IMR-90 (cell line): ENCODE measurements at regions not wholly inside any gene's neighbourhood (a gene's known extent, or its start where the extent isn't known, plus 50 kb on each side); places are given as distances from the start of the nearest gene placed in this dataset.

Source experiments
- ATAC-seq: fragments of 200-7000 bp; cut with Tn5 transposase; 2 replicates; pipeline ENCODE4 v1.9.1; 2020; ENCODE audit warnings: low read depth, mild to moderate bottlenecking, moderate library complexity
- BruUV-seq: library from RNA; stranded (reverse); fragments of 400-500 nt; replicated peaks from 2 replicates; lab custom pipeline; 2021; lab: Mats Ljungman, UMichigan
- CTCF ChIA-PET: fragments of 300-600 bp; formaldehyde crosslinking; extraction: SDS; loops from one replicate; lab custom pipeline; 2021; ENCODE audit warnings: antibody characterized with exemption; lab: Yijun Ruan, JAX
- POLR2A ChIA-PET: fragments of 300-600 bp; sonication (Branson Sonifier 250); formaldehyde crosslinking; loops from one replicate; lab custom pipeline; 2022; ENCODE audit warnings: antibody characterized with exemption; ENCODE audit not compliant: unreplicated experiment; lab: Charles Lee
- DNase-seq: peaks from one replicate; pipeline ENCODE4 v3.0.0; 2013
- H2AFZ ChIP-seq: replicated peaks from 2 replicates; pipeline ENCODE3; 2013; ENCODE audit warnings: low read length, mild to moderate bottlenecking; ENCODE audit not compliant: poor library complexity
- H2AK5ac ChIP-seq: 2 replicates; pipeline ENCODE4 v1.6.1; 2013; ENCODE audit warnings: low read depth, low read length, inconsistent platforms
- H2AK9ac ChIP-seq: replicated peaks from 2 replicates; pipeline ENCODE3; 2013; ENCODE audit warnings: mild to moderate bottlenecking, low read depth, low read length, moderate library complexity; ENCODE audit not compliant: poor library complexity
- H2BK120ac ChIP-seq: 2 replicates; pipeline ENCODE4 v1.6.1; 2013; ENCODE audit warnings: low read depth, low read length, inconsistent platforms
- H2BK15ac ChIP-seq: 3 replicates; pipeline ENCODE4 v1.6.1; 2013; ENCODE audit warnings: low read depth, low read length, inconsistent platforms
- H2BK20ac ChIP-seq: 2 replicates; pipeline ENCODE4 v1.6.1; 2013; ENCODE audit warnings: low read depth, mild to moderate bottlenecking, inconsistent platforms, low read length, moderate library complexity
- H2BK5ac ChIP-seq: 2 replicates; pipeline ENCODE4 v1.6.1; 2013; ENCODE audit warnings: mild to moderate bottlenecking, low read depth, low read length, inconsistent platforms; ENCODE audit not compliant: poor library complexity, severe bottlenecking
- H3K14ac ChIP-seq: replicated peaks from 2 replicates; pipeline ENCODE4 v1.6.1; 2013; ENCODE audit warnings: low read depth, low read length, inconsistent platforms
- H3K18ac ChIP-seq: 2 replicates; pipeline ENCODE4 v1.6.1; 2013; ENCODE audit warnings: low read depth, low read length, control low read depth
- H3K23ac ChIP-seq: 2 replicates; pipeline ENCODE4 v1.6.1; 2013; ENCODE audit warnings: low read depth, low read length, inconsistent platforms
- H3K27ac ChIP-seq: 2 replicates; pipeline ENCODE4 v1.5.1; 2013; ENCODE audit warnings: mild to moderate bottlenecking, control low read depth, low read length; ENCODE audit not compliant: insufficient read depth
- H3K27me3 ChIP-seq: 2 replicates; pipeline ENCODE4 v1.6.1; 2013; ENCODE audit warnings: low read length; ENCODE audit not compliant: control insufficient read depth, insufficient read depth
- H3K36me3 ChIP-seq: 2 replicates; pipeline ENCODE4 v1.6.1; 2013; ENCODE audit warnings: low read length, mixed read lengths; ENCODE audit not compliant: control insufficient read depth, insufficient read depth
- H3K4ac ChIP-seq: 2 replicates; pipeline ENCODE4 v1.6.1; 2013; ENCODE audit warnings: low read depth, low read length, inconsistent platforms
- H3K4me1 ChIP-seq: 2 replicates; pipeline ENCODE4 v1.6.1; 2013; ENCODE audit warnings: low read length, mixed read lengths; ENCODE audit not compliant: control insufficient read depth, insufficient read depth
- H3K4me2 ChIP-seq: 2 replicates; pipeline ENCODE4 v1.6.1; 2013; ENCODE audit warnings: low read depth, mild to moderate bottlenecking, control low read depth, low read length, moderate library complexity
- H3K4me3 ChIP-seq: 2 replicates; pipeline ENCODE4 v1.5.1; 2013; ENCODE audit warnings: low read depth, mild to moderate bottlenecking, control low read depth, low read length, moderate library complexity; ENCODE audit not compliant: insufficient read depth
- H3K56ac ChIP-seq: 2 replicates; pipeline ENCODE4 v1.6.1; 2013; ENCODE audit warnings: low read length, inconsistent platforms; ENCODE audit not compliant: insufficient read depth; ENCODE audit errors: extremely low read depth
- H3K79me1 ChIP-seq, 2 experiments: 2 replicates each; pipeline ENCODE4 v1.6.1; 2013; ENCODE audit warnings: low read length in 2 of 2, inconsistent platforms in 1 of 2, low read depth in 1 of 2
- H3K9ac ChIP-seq: 2 replicates; pipeline ENCODE4 v1.6.1; 2013; ENCODE audit warnings: low read depth, low read length, control low read depth
- H3K9me1 ChIP-seq: 2 replicates; pipeline ENCODE4 v1.6.1; 2013; ENCODE audit warnings: low read length, inconsistent platforms; ENCODE audit not compliant: insufficient read depth
- H3K9me3 ChIP-seq: 2 replicates; pipeline ENCODE4 v1.6.1; 2013; ENCODE audit warnings: low read length; ENCODE audit not compliant: control insufficient read depth, insufficient read depth
- H4K20me1 ChIP-seq: 2 replicates; pipeline ENCODE4 v1.6.1; 2013; ENCODE audit warnings: low read length, inconsistent platforms; ENCODE audit not compliant: insufficient read depth
- H4K5ac ChIP-seq: 2 replicates; pipeline ENCODE4 v1.6.1; 2013; ENCODE audit warnings: mild to moderate bottlenecking, low read depth, low read length, control low read depth
- H4K8ac ChIP-seq, 2 experiments: 2 replicates each; pipeline ENCODE4 v1.6.1; 2013; ENCODE audit warnings: low read depth in 2 of 2, low read length in 2 of 2, control low read depth in 1 of 2, inconsistent platforms in 1 of 2
- H4K91ac ChIP-seq: 2 replicates; pipeline ENCODE4 v1.6.1; 2013; ENCODE audit warnings: low read depth, low read length, inconsistent platforms; ENCODE audit not compliant: insufficient read depth
- BHLHE40 ChIP-seq: fragments of 150-350 bp; IDR thresholded peaks from 2 replicates; pipeline ENCODE4 v1.6.1; 2016; ENCODE audit warnings: mild to moderate bottlenecking, low read depth, low read length
- CEBPB ChIP-seq: IDR thresholded peaks from 2 replicates; pipeline ENCODE4 v1.6.1; 2012; ENCODE audit warnings: low read depth, low read length, improper control_type of control experiment
- CHD1 ChIP-seq: IDR thresholded peaks from 2 replicates; pipeline ENCODE4 v1.6.1; 2012; ENCODE audit warnings: low read depth, low read length, improper control_type of control experiment
- CTCF ChIP-seq: conservative IDR thresholded peaks from 2 replicates; pipeline ENCODE4 v1.5.1; 2012; ENCODE audit warnings: mild to moderate bottlenecking, low read depth, low read length, improper control_type of control experiment
- ELK1 ChIP-seq: fragments of 150-350 bp; IDR thresholded peaks from 2 replicates; pipeline ENCODE4 v1.6.1; 2016; ENCODE audit warnings: low read depth, mild to moderate bottlenecking, low read length, moderate library complexity, borderline replicate concordance
- FOS ChIP-seq: fragments of 150-350 bp; IDR thresholded peaks from 2 replicates; pipeline ENCODE4 v1.6.1; 2016; ENCODE audit warnings: low read depth, low read length
- MAFK ChIP-seq: IDR thresholded peaks from 2 replicates; pipeline ENCODE4 v1.6.1; 2012; ENCODE audit warnings: low read depth, low read length, improper control_type of control experiment
- MAZ ChIP-seq: IDR thresholded peaks from 2 replicates; pipeline ENCODE4 v1.6.1; 2012; ENCODE audit warnings: low read depth, mild to moderate bottlenecking, low read length, improper control_type of control experiment, moderate library complexity, borderline replicate concordance
- MXI1 ChIP-seq: IDR thresholded peaks from 2 replicates; pipeline ENCODE4 v1.6.1; 2012; ENCODE audit warnings: low read depth, mild to moderate bottlenecking, low read length, moderate library complexity, borderline replicate concordance
- NFE2L2 ChIP-seq: fragments of 150-350 bp; IDR thresholded peaks from 2 replicates; pipeline ENCODE4 v1.6.1; 2016; ENCODE audit warnings: low read depth, mild to moderate bottlenecking, low read length
- POLR2A ChIP-seq: IDR thresholded peaks from 2 replicates; pipeline ENCODE4 v1.6.1; 2012; ENCODE audit warnings: mild to moderate bottlenecking, low read depth, low read length
- RAD21 ChIP-seq: IDR thresholded peaks from 2 replicates; pipeline ENCODE4 v1.6.1; 2012; ENCODE audit warnings: low read length, improper control_type of control experiment
- RCOR1 ChIP-seq: IDR thresholded peaks from 2 replicates; pipeline ENCODE4 v1.6.1; 2012; ENCODE audit warnings: mild to moderate bottlenecking, low read length, improper control_type of control experiment; ENCODE audit not compliant: insufficient replicate concordance
- RFX5 ChIP-seq: IDR thresholded peaks from 2 replicates; pipeline ENCODE4 v1.8.0; 2012; ENCODE audit warnings: low read depth, mild to moderate bottlenecking, low read length, moderate library complexity
- SMC3 ChIP-seq: fragments of 150-350 bp; IDR thresholded peaks from 2 replicates; pipeline ENCODE4 v1.6.1; 2016; ENCODE audit warnings: low read depth, mild to moderate bottlenecking, antibody characterized with exemption, low read length, moderate library complexity
- USF2 ChIP-seq: fragments of 150-350 bp; IDR thresholded peaks from 2 replicates; pipeline ENCODE4 v1.6.1; 2017; ENCODE audit warnings: mild to moderate bottlenecking, antibody characterized with exemption, low read length, low read depth
- WGBS, 2 experiments: methylation state at CpG; one replicate each; pipeline versions ENCODE4 v1.1.5 to v1.1.7; 2013; ENCODE audit warnings: missing lambda C conversion rate in 2 of 2; ENCODE audit not compliant: insufficient read length in 1 of 2; ENCODE audit errors: extremely low coverage in 2 of 2; 5-methylcytosine and 5-hydroxymethylcytosine counted together
- dilution Hi-C: fragments of 300-500 bp; cut with HindIII; formaldehyde crosslinking; loops from one replicate; pipeline ENCODE4 v1.14.3; 2018; ENCODE audit warnings: low sequenced_read_pairs; ENCODE audit not compliant: unreplicated experiment
- in situ Hi-C: fragments of 300-500 bp; cut with MboI; formaldehyde crosslinking; loops from 3 replicates; pipeline ENCODE4 v1.14.3; 2019; ENCODE audit warnings: low sequenced_read_pairs, inconsistent platforms, mixed read lengths
- intact Hi-C: fragments of 100-400 bp; cut with micrococcal nuclease; formaldehyde crosslinking; loops from 2 replicates; pipeline ENCODE4 v1.10.0; 2022

- no peaks in the 10 kb centered on the region for H3K79me1 ChIP-seq
- no peaks in the 10 kb centered on the region for H3K27me3 ChIP-seq
- H2BK5ac ChIP-seq, result no peak overlapping the region
- H3K14ac ChIP-seq, result no peak overlapping the region
- H3K4ac ChIP-seq, result no peak overlapping the region
- no peak overlapping the region for H4K8ac ChIP-seq
- H2AK5ac ChIP-seq, result no peak overlapping the region
- no CpG with 5 or more reads among the region's 3 CpGs for WGBS, 2 experiments
- no peaks in the 10 kb centered on the region for H3K9me1 ChIP-seq
- no peak overlapping the region for H3K56ac ChIP-seq
- no peak overlapping the region for H3K23ac ChIP-seq
- H3K4me3 ChIP-seq, result no peak overlapping the region
- intact Hi-C loops, result no loop called here
- H4K91ac ChIP-seq, result no peak overlapping the region
- no peak for TF ChIP-seq RCOR1
- no peak for TF ChIP-seq SMC3
- no peak for TF ChIP-seq MXI1
- no peak for TF ChIP-seq RAD21
- no peak for TF ChIP-seq MAFK
- TF ChIP-seq NFE2L2, result no peak
- no peak for TF ChIP-seq MAZ
- TF ChIP-seq CEBPB, result no peak
- no peak for TF ChIP-seq POLR2A
- no peak for TF ChIP-seq CTCF
- TF ChIP-seq FOS, result no peak
- TF ChIP-seq ELK1, result no peak
- TF ChIP-seq RFX5, result no peak
- no peak for TF ChIP-seq BHLHE40
- no peak for TF ChIP-seq USF2
- TF ChIP-seq CHD1, result no peak
- ATAC-seq (no peak), DNase-seq (no peak)
- BruUV-seq, result no TSS peak
- H3K18ac ChIP-seq, result no peak overlapping the region
- dilution Hi-C loops, result no loop called here
- H3K9ac ChIP-seq, result no peak overlapping the region
- H2BK120ac ChIP-seq, result no peak overlapping the region
- no peak overlapping the region for H2AK9ac ChIP-seq
- no peaks in the 10 kb centered on the region for H3K36me3 ChIP-seq
- no peaks in the 10 kb centered on the region for H4K20me1 ChIP-seq
- H3K4me1 ChIP-seq, result no peaks in the 10 kb centered on the region
- no peak overlapping the region for H3K4me2 ChIP-seq
- H2AFZ ChIP-seq, result no peak overlapping the region
- H2BK20ac ChIP-seq, result no peak overlapping the region
- H4K5ac ChIP-seq, result no peak overlapping the region
- H3K27ac ChIP-seq, result no peak overlapping the region
- H3K9me3 ChIP-seq, result peaks cover 14% of the 10 kb centered on the region
- H2BK15ac ChIP-seq, result no peak overlapping the region
- ChIA-PET POLR2A (no interaction called here), CTCF (no interaction called here)
- in situ Hi-C loops, result no loop called here
Observed at GRCh38 chr18:4823091-4823490, 368.0 kb upstream of the DLGAP1 start.
